Fibroblast of skin of left quadriceps (primary cell): ENCODE measurements at regions not wholly inside any gene's neighbourhood (a gene's known extent, or its start where the extent isn't known, plus 50 kb on each side); places are given as distances from the start of the nearest gene placed in this dataset.
"Not testable (repeated sequence)": the region's sequence is repeated elsewhere in the genome, so short reads cannot be mapped to it uniquely, and the experiment has no call there.

Source experiments
- DNase-seq, 2 experiments: peaks; one replicate each; pipeline ENCODE4 v3.0.0-alpha.2; 2013; ENCODE audit warnings: low read depth in 2 of 2

GRCh38 chr17:49898366-49899190 lies 50.7 kb upstream of the TAC4 start:
- DNase-seq: no peak

- no peak for DNase-seq
These were observed 51.3 kb upstream of the TAC4 start for GRCh38 chr17:49899191-49899485.

GRCh38 chr17:49899588-49899987 lies 51.7 kb upstream of the TAC4 start:
- no peak for DNase-seq

- not testable (repeated sequence) for DNase-seq
These were observed 52.9 kb upstream of the TAC4 start for GRCh38 chr17:49900801-49901200.

- no peak for DNase-seq
These were observed 53.8 kb upstream of the TAC4 start for GRCh38 chr17:49901460-49902331.

- no peak for DNase-seq
These were observed 55.7 kb upstream of the TAC4 start for GRCh38 chr17:49903523-49903922.

- no peak for DNase-seq
These were observed 57.0 kb upstream of the TAC4 start for GRCh38 chr17:49904893-49905292.

GRCh38 chr17:49906531-49907136 lies 58.8 kb upstream of the TAC4 start:
- DNase-seq: no peak

GRCh38 chr17:49907279-49907678 lies 59.4 kb upstream of the TAC4 start:
- DNase-seq: no peak

- no peak for DNase-seq
These were observed 59.9 kb upstream of the DLX4 start for GRCh38 chr17:49908782-49909714.

GRCh38 chr17:49910094-49910857 lies 58.7 kb upstream of the DLX4 start:
- DNase-seq: no peak

GRCh38 chr17:49910858-49911204 lies 58.2 kb upstream of the DLX4 start:
- no peak for DNase-seq

- DNase-seq: no peak
These were observed 57.3 kb upstream of the DLX4 start for GRCh38 chr17:49911719-49912118.

- DNase-seq: peak; percentile 9 to 11
These were observed 55.5 kb upstream of the DLX4 start for GRCh38 chr17:49913226-49914095.

- DNase-seq: no peak
These were observed 54.9 kb upstream of the DLX4 start for GRCh38 chr17:49914096-49914490.

- no peak for DNase-seq
These were observed 54.3 kb upstream of the DLX4 start for GRCh38 chr17:49914664-49915063.

- DNase-seq: no peak
These were observed 53.7 kb upstream of the DLX4 start for GRCh38 chr17:49915260-49915659.

- DNase-seq: no peak
These were observed 53.3 kb upstream of the DLX4 start for GRCh38 chr17:49915670-49916069.

GRCh38 chr17:49916854-49917515 lies 52.0 kb upstream of the DLX4 start:
- no peak for DNase-seq
